HL-60/S4 (cell line): ENCODE measurements at regions not wholly inside any gene's neighbourhood (a gene's known extent, or its start where the extent isn't known, plus 50 kb on each side); places are given as distances from the start of the nearest gene placed in this dataset.
"Not testable (repeated sequence)": the region's sequence is repeated elsewhere in the genome, so short reads cannot be mapped to it uniquely, and the experiment has no call there.

ENCODE experiments used
- in situ Hi-C: fragments of 300-500 bp; cut with MboI; formaldehyde crosslinking; loops from 2 replicates; pipeline ENCODE4 v1.14.3; 2022; ENCODE audit warnings: low sequenced_read_pairs

DNA sequence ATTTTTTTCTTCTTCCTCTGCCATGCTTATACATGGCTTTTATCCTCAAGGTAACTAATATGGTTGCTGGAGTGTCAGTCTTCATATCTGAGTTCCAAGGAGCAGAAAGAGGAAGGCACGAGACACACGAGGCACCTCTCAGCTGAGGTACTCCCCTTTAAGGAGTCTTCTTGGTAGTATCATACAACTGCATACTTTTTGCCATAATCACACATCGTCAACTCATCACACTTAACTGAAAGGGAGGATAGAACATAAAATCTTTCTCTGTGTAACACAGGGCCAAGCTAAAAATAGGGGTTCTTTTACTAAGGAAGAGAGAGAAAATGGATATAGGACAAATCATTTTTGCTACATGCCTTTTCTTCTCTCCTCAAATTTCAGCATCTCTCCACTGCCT, 104.2 kb downstream of the OXSM start:
- in situ Hi-C loops: no loop called here

DNA sequence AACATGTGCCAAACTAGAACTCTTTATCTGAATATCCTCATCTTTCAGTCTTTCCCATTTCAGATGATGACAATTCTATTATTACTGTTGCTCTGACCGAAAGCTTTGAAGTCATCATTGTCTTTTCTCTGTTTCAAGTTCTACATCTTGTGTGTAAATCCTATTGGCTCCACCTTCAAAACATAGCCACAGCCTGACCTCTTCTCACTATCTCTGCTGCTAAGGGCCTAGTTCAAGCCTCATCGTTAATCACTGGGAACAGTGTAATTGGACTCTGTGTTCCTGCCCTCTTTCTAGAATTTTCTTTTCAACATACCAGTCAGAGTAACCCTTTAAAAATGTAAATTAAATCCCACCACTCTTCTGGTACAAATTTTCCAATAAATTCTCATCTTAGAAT, 105.1 kb downstream of the OXSM start:
- in situ Hi-C loops: no loop called here

DNA sequence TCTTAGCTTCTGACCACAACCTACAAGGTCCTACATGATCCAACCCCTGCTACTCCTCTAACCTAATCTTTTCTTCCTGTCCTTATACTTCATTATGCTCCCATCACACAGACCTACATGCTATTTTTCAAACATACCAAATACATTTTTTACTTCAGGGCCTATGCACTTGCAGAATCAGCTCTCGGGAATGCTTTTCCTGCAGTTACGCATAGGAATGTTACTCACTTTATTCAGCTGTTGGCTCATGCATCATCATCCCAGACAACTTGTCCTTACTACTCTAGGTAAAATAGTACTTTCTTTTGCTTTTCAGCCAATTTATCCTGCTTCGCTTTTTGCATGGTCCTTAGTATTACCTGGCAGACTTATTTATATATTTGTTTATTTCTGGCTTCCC, 105.6 kb downstream of the OXSM start:
- in situ Hi-C loops: no loop called here

DNA sequence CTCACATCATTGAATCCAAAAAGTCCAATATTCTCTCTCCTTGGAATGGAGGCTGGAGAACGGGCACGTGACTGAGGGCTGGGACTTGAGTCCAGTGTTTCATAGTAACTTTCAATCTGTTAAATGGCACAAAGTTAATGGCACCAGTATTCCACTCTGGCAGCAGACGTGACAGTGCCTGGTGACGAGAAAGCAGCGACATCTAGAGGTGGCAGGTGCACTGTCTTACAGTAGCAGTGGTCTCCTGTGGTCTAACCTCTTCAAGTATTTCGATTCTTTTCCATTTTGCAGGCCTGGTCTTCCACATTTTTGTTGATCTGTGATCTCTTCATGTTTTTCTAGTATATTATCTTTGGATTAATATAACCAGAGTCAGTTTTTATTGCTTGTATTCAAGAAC, 107.1 kb downstream of the OXSM start:
- in situ Hi-C loops: no loop called here

DNA sequence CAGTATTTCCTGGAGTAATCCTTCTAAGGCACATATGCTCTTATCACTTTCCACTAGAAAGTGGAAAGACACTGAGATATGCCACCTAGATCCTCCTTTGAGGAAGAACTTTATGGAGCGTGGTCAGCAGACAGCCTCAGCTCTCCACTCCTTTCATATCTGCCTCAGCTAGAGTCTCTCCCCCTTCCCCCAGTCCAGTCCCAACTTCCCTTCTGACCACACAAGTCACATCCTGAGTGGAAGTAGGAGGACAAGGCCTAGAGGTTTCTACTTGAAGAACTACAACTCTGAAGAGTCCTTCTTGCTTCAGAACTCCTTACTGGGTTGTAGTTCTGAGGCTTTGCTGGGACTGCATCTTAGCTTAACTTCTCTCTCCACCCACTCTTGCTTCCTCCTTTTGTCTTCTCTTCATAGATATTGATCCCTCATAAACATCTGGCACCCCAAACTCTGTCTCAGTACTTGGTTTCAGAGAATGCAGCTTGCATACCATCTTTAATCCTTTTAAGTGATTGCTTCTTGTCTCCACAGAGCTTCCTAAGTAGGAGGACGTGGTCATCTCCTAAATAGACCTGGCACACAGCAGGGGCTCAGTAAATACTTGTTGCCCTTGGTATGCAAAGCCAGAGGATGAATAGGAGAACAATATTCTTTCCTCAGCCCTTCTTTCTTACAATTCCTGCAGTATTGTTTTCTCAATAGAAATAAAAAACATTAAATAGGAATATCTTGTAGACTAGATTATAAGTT, 109.6 kb downstream of the OXSM start:
- in situ Hi-C loops: no loop called here

DNA sequence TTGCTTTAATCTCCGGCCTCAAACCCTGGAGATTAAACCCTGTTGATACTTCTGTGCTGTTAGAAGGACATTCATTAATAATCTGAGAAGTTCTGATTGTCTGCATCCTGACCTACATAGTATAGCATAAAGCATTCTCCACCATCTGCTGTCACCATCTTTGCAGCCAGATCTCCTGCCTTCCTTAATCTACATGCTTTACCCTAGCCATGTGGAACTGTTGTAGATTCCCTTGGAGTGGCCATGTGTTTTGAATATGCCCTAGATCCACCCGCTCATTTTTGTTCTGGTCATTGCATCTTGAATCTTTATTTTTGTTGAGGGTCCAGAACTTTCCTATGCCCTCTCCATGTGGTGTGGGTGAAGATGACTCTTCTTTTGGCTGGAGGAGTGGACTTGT, 110.3 kb downstream of the OXSM start:
- in situ Hi-C loops: no loop called here

DNA sequence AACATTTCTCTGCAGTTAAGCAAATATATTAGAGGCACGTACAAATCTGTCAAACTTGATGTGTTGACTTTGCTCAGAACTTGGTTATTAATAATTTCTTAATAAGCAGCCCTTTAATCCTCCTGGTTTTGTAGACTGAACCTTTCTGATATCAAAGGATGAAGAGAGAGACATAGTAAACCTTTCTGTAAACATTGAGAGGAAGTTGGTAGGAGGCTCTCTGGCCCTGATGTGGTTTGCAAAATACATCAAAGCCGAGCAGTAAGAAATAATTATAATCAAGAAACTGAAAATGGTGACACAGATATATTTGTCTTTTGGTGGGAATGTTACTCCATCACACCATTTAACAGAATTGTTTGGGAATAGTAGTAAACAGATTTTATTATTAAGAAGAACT, 111.9 kb downstream of the OXSM start:
- in situ Hi-C loops: no loop called here

DNA sequence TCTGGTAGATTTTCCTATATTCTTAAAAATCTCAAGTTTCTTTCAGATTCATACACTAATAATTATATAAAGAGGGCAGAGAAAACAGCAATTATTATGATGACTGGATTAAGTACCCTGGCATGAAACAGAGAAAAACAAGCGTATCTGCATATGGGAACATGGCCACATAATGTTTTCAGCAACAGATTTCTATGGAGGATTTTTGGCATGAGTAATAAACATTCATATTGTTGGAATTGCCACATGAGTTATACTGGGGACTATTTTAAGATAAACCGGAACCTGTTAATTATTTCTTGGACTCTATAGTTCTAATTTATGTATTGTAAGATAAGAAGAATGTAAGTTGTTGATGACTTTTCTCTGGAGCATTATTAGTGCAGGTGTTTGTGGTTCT, 112.7 kb downstream of the OXSM start:
- in situ Hi-C loops: no loop called here

DNA sequence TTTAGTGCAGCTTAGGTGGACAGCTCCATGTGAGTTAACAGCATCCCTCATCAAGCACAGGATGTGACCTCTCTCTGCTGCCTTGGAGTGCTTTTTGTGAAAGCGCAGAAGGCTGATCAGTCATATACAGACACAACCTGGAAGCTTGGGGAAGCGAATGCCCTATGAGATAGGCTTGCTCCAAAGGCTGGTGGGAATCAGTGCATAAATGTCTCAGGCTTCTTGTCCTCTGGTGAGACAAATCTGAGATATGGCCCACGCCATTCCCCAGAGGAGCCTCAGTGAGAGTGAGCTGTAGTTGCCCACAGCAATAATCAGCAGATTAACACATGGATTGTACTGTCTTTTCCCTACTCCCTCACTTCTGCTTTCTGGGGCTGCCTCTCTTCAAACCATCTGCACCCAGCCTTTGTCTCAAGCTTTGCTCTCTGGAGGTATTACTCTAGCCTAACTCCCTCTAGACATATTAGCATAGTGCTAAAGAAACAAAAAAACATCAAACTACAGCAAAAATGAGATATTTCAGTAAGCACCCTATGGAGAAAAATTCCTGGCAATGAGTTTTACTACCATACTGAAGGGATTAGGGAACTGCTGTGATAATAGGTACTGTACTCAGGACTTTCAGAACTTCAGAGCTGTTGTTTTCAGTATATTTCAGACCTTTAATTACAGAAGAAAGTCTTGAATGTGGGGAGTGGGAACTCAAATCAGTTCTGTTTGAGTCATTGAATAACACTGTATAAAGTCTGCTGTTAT, 113.7 kb downstream of the OXSM start:
- in situ Hi-C loops: no loop called here

DNA sequence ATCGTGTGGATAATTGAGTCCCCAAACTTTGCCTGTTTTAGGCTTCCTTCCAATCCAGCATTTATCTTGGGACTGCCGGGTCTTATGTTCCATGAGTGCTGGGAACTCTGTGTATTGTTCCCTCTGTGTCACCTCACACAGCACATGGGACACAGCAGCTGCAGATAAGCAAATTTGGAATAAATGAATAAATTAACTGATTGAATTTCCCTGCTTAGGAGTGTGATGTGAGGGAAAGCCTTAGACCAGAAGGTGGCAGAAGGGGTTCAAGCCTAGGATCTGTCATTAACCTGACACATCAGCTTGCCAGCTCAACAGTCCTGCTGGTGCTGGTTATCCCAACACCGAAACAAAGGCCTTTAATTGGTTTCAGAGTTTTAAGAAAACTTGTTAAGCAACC, 114.3 kb downstream of the OXSM start:
- in situ Hi-C loops: no loop called here

DNA sequence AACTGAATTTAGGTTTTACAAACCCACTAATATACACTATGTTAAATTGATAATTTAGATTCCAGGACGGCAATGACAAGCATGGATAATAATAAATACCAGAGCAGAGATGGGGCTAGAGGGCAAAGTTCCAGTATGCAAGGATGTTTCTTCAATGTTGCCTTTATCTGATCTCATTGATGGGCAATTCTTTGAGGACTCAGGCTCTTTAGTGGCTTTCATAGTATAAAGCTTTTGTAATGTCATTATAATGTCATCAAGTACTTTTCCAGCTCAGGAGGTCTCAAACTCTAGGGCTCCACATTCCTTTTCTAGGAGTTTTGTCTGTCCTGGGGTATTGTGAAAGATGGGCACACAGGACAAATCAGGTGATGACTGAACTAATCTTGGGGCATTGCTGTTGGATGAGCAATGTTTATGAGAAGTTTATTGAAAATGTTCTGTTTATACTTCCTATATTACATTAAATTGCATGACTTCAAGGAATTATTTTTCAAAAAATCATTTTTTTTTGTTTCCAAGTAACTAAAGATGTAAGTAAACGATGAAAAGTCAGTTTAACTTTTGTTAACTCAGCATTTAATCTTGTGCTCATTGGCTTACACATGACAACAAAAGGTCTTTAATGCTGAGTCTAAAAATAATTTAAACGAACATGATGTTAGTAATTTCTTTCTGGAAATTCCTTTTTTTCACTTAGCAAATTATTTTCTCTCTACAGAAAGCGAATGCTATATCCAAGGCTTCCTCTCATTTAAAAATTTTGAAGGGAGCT, 116.4 kb downstream of the OXSM start:
- in situ Hi-C loops: no loop called here

DNA sequence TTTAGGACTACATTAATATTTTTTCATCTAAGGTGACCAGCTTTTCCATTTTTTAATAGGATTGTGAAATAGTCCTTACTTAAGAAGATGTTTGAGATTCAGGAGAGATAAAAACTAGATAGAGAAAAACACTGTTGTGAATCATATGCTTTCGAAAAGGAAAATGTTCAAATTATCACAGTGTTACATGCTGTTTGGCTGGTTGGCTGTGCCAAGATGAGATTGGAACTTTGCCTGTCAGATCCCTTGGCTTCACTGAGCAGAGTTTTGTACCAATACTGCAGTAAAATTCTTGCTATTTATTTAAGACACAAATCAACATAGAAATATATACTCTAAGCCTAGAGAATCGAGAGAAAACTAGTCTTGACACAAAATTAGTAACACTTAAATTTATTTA, 117.2 kb downstream of the OXSM start:
- in situ Hi-C loops: no loop called here

DNA sequence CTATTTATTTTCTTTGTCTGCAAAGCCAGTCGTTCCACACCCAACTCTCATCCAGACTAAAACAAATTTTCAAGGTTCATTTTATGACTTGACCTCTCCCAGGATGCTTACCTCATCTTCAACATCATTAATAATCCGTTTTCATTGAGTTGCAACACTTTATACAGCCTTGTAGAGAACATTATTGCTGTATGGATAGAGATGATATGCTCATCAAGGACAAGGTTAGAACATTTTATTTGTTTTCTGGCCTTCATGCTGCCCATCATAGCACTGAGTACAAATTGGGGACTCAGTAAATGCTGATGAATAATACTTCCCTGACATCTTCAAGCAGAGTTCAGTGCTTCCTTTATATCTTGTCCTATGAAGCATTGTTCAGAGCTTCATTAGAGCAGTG, 120.2 kb downstream of the OXSM start:
- in situ Hi-C loops: no loop called here

DNA sequence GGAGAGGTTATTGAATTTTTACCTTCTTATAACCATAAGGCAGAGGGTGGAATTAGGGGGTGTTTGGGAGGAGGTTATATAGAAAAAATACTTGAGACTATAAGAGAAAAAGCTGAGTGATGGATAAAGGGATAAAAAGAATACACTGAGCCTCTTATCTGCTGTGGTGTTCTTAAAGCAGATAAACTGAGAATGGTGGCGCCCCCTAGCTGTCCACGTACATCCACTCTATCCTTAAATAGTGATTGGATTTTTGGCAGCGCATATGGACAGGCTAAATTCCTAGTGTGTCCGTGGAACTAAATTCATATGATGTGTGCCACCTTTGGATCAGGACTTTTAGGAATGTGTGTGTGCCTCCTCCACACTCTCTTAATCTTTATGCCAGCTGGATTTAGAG, 121.1 kb downstream of the OXSM start:
- in situ Hi-C loops: no loop called here

DNA sequence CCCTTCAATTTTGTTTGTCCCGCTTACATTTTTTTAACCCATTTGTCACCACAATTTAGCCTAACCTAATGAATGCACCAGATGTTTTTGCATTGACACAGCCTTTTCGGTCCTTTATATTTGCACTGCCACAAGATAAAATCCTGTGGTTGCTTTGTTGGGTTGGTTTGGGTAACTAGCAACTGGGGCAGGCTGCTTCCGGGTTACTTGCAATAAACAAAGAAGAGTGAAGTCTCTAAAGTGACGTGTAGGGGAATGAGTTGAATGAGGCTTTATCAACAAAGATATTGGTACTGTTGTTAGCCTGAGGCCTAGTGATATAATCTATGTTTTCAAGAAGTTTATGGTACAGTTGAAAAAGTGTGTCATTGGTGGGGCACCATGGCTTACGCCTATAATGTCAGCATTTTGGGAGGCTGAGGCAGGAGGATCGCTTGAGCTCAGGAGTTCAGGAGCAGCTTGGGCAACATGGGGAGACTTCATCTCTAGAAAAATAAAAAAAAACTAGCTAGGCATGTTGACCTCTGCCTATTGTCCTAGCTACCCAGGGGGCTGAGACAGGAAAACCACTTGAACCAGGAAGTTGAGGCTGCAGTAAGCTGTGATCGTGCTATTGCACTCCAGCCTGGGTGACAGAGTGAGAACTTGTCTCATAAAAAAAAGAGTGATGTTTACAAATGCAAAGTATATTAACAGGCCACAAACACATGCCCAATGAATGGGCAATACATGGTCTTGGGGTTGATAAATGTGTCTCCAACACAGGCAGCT, 121.8 kb downstream of the OXSM start:
- in situ Hi-C loops: no loop called here

DNA sequence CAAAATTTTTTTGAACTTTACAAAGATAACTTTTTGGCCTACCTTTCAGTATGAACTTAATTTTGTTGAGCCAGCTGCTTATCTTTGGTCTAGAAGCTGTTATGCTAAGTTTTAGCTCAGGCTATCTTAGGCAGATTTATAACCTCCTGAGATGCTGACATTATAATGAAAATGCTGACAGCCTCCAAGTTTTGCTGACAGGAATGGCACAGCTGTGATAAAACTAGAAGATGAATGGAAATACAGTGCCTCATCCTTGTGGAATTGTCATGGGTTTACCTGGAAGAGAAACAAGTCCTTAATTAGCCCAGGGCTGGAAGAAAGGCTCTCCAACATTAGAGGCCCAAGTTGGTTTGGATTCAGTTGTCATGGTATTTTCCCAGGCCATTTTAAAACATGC, 123.3 kb downstream of the OXSM start:
- in situ Hi-C loops: no loop called here

DNA sequence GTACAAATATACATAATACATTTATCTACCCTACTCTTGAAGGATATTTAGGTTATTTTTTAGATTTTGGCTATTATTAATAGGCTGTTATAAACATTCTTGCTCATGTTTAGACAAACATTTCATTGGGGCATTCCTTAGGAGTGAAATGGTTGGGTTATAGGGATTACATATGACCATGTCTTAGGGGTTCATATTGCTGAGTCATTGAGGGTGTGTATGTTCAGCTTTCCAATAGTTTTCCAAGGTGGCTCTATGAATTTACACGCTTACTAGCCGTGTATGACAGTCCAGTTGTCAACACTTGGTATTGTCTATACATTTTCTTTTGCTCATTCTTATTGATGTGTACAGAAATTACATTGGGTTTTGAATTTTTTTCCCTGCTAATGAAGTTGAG, 125.8 kb downstream of the OXSM start:
- in situ Hi-C loops: no loop called here

DNA sequence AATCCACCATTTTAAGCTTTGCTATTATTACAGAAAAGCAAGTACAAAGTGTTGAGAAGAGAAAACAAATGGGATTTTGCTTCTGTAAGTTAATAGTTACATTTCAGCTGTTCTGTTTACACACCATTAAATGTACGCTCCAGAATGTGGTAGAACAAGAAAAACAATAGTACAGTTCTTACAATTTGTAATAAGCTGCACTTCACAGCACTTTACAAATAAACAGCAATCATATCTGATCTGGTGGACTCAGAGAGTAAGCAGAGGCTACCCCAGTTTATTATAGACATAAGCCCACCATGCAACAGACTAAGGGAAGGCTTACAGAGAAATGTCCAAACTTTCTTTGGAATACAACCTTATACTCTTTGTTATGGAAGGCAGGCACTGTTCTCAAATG, 126.4 kb downstream of the OXSM start:
- in situ Hi-C loops: no loop called here

DNA sequence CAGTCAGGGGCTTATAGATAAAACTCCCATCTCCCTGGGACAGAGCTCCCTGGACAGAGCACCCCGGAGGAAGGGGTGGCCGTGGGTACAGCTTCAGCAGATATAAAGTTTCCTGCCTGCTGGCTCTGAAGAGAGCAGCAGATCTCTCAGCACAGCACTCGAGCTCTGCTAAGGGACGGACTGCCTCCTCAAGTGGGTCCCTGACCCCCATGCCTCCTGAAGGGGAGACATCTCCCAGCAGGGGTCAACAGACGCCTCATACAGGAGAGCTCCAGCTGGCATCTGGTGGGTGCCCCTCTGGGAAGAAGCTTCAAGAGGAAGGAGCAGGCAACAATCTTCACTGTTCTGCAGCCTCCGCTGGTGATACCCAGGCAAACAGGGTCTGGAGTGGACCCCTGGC, 142.1 kb downstream of the OXSM start:
- in situ Hi-C loops: not testable (repeated sequence)

DNA sequence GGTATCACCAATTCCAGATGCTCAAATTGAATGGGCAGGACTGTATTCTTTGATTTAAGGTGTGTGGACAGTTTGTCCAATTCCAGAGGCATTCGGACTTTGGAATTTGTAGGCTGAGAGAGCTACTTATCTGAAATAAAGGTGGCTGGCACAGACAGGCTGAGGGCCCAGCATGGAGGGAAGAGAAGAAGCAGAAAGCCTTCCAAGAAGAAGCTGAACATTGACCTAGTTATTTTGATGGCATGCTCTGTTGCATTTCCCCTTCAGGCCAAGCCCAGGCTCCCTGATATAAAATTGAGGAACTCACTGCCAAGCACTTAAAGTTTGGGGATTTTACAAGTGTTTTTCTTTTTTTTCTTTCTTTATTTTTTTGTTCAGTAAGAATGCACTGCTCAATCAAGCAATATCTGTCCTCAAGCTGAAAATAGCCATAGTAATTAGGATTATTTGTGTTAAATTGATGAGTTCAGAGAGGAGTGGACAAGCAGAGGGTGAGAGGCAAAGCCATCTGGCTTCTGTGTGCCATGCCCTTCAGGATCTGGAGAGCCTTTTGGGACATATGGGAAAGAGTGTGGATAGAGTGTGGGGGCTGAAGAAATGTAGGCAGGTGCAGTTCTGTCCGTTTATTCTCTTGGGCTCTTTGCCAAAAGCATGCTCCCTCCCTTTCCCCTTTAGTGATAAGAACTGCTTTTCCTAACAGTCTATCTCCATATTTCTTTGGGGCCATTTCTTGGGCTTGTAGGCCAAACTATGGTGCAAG, 148.9 kb downstream of the OXSM start:
- in situ Hi-C loops: no loop called here
